HepG2 (cell line): ENCODE measurements at regions not wholly inside any gene's neighbourhood (a gene's known extent, or its start where the extent isn't known, plus 50 kb on each side); places are given as distances from the start of the nearest gene placed in this dataset.
A peak's percentile ranks its signal among the peaks of the same experiment; 100 is the strongest.

Source experiments
- AHDC1 ChIP-seq: sonication (generic); formaldehyde crosslinking; IDR thresholded peaks from 2 replicates; pipeline ENCODE4 v1.5.1; 2020; ENCODE audit warnings: mild to moderate bottlenecking, missing genetic modification reagents, borderline replicate concordance
- GABPB1 ChIP-seq: IDR thresholded peaks from 2 replicates; pipeline ENCODE4 v1.6.1; 2016; ENCODE audit warnings: mild to moderate bottlenecking, missing genetic modification reagents, moderate library complexity, missing compliant biosample characterization
- HNF4A ChIP-seq: sonication (generic); formaldehyde crosslinking; IDR thresholded peaks from 2 replicates; pipeline ENCODE4 v1.4.0; 2020; ENCODE audit warnings: missing genetic modification reagents
- KLF6 ChIP-seq: IDR thresholded peaks from 2 replicates; pipeline ENCODE4 v1.8.0; 2016; ENCODE audit warnings: missing biosample characterization, missing genetic modification reagents
- MED1 ChIP-seq: sonication (generic); formaldehyde crosslinking; IDR thresholded peaks from 2 replicates; pipeline ENCODE4 v1.4.0; 2020; ENCODE audit warnings: missing genetic modification reagents
- PRDM15 ChIP-seq: sonication (generic); formaldehyde crosslinking; IDR thresholded peaks from 2 replicates; pipeline ENCODE4 v1.4.0; 2020; ENCODE audit warnings: missing genetic modification reagents
- YEATS2 ChIP-seq: sonication (generic); formaldehyde crosslinking; IDR thresholded peaks from 2 replicates; pipeline ENCODE4 v1.4.0; 2020; ENCODE audit warnings: missing genetic modification reagents, borderline replicate concordance
- ZFP37 ChIP-seq: sonication (generic); formaldehyde crosslinking; IDR thresholded peaks from 2 replicates; pipeline ENCODE4 v1.4.0; 2020; ENCODE audit warnings: missing genetic modification reagents, borderline replicate concordance
- ZFP62 ChIP-seq: sonication (generic); formaldehyde crosslinking; IDR thresholded peaks from 2 replicates; pipeline ENCODE4 v1.4.0; 2020; ENCODE audit warnings: missing genetic modification reagents
- ZNF430 ChIP-seq: sonication (generic); formaldehyde crosslinking; IDR thresholded peaks from 2 replicates; pipeline ENCODE4 v1.9.0; 2021; ENCODE audit warnings: mild to moderate bottlenecking, missing genetic modification reagents
- ZNF605 ChIP-seq: sonication (generic); formaldehyde crosslinking; IDR thresholded peaks from 2 replicates; pipeline ENCODE4 v1.8.0; 2022; ENCODE audit warnings: mild to moderate bottlenecking, missing genetic modification reagents
- TF ChIP-seq, protein P1 (sequence below): IDR thresholded peaks from 2 replicates; pipeline ENCODE4 v1.4.0; 2020; ENCODE audit warnings: mild to moderate bottlenecking, missing genetic modification reagents
- TF ChIP-seq, protein P2 (sequence below): conservative IDR thresholded peaks from 2 replicates; pipeline ENCODE4 v1.6.1; 2018; ENCODE audit warnings: missing genetic modification reagents

DNA sequence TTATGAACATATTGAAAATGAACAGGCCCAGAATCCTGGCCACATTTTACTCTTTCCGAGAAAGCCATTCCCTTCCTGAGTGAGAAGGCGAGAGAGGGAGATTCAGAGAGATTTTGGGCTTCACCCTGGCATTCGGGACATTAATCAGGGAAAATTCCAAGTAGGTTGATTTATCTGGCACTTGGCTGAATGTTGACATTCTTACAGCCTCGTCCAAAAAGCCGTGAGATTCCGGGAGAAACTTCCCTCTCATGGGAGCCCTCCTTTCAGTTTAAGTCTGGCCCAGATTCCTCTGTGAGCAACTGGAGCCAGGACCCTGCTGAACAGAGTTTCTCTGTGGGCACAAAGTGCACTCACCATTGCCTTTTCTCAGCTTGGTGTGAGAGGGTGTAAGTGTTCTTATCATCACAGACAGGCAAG, 129.2 kb upstream of the PEG3 start (continued):
- TF ChIP-seq ZFP62 (CRISPR knock-in tag) = no peak
- TF ChIP-seq PRDM15 (CRISPR knock-in tag) = peak; percentile 53; the same call in 1 of the 2 replicates
- TF ChIP-seq KLF6 = no peak
- TF ChIP-seq HNF4A (CRISPR knock-in tag) = peak; percentile 43; the same call in 1 of the 2 replicates
- TF ChIP-seq, protein P1, sequence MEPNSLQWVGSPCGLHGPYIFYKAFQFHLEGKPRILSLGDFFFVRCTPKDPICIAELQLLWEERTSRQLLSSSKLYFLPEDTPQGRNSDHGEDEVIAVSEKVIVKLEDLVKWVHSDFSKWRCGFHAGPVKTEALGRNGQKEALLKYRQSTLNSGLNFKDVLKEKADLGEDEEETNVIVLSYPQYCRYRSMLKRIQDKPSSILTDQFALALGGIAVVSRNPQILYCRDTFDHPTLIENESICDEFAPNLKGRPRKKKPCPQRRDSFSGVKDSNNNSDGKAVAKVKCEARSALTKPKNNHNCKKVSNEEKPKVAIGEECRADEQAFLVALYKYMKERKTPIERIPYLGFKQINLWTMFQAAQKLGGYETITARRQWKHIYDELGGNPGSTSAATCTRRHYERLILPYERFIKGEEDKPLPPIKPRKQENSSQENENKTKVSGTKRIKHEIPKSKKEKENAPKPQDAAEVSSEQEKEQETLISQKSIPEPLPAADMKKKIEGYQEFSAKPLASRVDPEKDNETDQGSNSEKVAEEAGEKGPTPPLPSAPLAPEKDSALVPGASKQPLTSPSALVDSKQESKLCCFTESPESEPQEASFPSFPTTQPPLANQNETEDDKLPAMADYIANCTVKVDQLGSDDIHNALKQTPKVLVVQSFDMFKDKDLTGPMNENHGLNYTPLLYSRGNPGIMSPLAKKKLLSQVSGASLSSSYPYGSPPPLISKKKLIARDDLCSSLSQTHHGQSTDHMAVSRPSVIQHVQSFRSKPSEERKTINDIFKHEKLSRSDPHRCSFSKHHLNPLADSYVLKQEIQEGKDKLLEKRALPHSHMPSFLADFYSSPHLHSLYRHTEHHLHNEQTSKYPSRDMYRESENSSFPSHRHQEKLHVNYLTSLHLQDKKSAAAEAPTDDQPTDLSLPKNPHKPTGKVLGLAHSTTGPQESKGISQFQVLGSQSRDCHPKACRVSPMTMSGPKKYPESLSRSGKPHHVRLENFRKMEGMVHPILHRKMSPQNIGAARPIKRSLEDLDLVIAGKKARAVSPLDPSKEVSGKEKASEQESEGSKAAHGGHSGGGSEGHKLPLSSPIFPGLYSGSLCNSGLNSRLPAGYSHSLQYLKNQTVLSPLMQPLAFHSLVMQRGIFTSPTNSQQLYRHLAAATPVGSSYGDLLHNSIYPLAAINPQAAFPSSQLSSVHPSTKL (CRISPR knock-in tag) = no peak
- TF ChIP-seq ZFP37 = no peak
- TF ChIP-seq YEATS2 = no peak
- TF ChIP-seq MED1 = peak; percentile 54
- TF ChIP-seq ZNF605 (CRISPR knock-in tag) = no peak
- TF ChIP-seq, protein P2, sequence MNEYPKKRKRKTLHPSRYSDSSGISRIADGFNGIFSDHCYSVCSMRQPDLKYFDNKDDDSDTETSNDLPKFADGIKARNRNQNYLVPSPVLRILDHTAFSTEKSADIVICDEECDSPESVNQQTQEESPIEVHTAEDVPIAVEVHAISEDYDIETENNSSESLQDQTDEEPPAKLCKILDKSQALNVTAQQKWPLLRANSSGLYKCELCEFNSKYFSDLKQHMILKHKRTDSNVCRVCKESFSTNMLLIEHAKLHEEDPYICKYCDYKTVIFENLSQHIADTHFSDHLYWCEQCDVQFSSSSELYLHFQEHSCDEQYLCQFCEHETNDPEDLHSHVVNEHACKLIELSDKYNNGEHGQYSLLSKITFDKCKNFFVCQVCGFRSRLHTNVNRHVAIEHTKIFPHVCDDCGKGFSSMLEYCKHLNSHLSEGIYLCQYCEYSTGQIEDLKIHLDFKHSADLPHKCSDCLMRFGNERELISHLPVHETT (CRISPR knock-in tag) = no peak
- TF ChIP-seq ZNF430 (CRISPR knock-in tag) = no peak
- TF ChIP-seq GABPB1 (CRISPR knock-in tag) = no peak
- no peak for TF ChIP-seq AHDC1 (CRISPR knock-in tag)
